IMR-90 (cell line): ENCODE measurements at regions not wholly inside any gene's neighbourhood (a gene's known extent, or its start where the extent isn't known, plus 50 kb on each side); places are given as distances from the start of the nearest gene placed in this dataset.
"Not testable (repeated sequence)": the region's sequence is repeated elsewhere in the genome, so short reads cannot be mapped to it uniquely, and the experiment has no call there.

Experiments used
- ATAC-seq: fragments of 200-7000 bp; cut with Tn5 transposase; 2 replicates; pipeline ENCODE4 v1.9.1; 2020; ENCODE audit warnings: low read depth, mild to moderate bottlenecking, moderate library complexity
- BruUV-seq: library from RNA; stranded (reverse); fragments of 400-500 nt; replicated peaks from 2 replicates; lab custom pipeline; 2021; lab: Mats Ljungman, UMichigan
- CTCF ChIA-PET: fragments of 300-600 bp; formaldehyde crosslinking; extraction: SDS; loops from one replicate; lab custom pipeline; 2021; ENCODE audit warnings: antibody characterized with exemption; lab: Yijun Ruan, JAX
- POLR2A ChIA-PET: fragments of 300-600 bp; sonication (Branson Sonifier 250); formaldehyde crosslinking; loops from one replicate; lab custom pipeline; 2022; ENCODE audit warnings: antibody characterized with exemption; ENCODE audit not compliant: unreplicated experiment; lab: Charles Lee
- DNase-seq: peaks from one replicate; pipeline ENCODE4 v3.0.0; 2013
- H2AFZ ChIP-seq: replicated peaks from 2 replicates; pipeline ENCODE3; 2013; ENCODE audit warnings: low read length, mild to moderate bottlenecking; ENCODE audit not compliant: poor library complexity
- H2AK5ac ChIP-seq: 2 replicates; pipeline ENCODE4 v1.6.1; 2013; ENCODE audit warnings: low read depth, low read length, inconsistent platforms
- H2AK9ac ChIP-seq: replicated peaks from 2 replicates; pipeline ENCODE3; 2013; ENCODE audit warnings: mild to moderate bottlenecking, low read depth, low read length, moderate library complexity; ENCODE audit not compliant: poor library complexity
- H2BK120ac ChIP-seq: 2 replicates; pipeline ENCODE4 v1.6.1; 2013; ENCODE audit warnings: low read depth, low read length, inconsistent platforms
- H2BK15ac ChIP-seq: 3 replicates; pipeline ENCODE4 v1.6.1; 2013; ENCODE audit warnings: low read depth, low read length, inconsistent platforms
- H2BK20ac ChIP-seq: 2 replicates; pipeline ENCODE4 v1.6.1; 2013; ENCODE audit warnings: low read depth, mild to moderate bottlenecking, inconsistent platforms, low read length, moderate library complexity
- H2BK5ac ChIP-seq: 2 replicates; pipeline ENCODE4 v1.6.1; 2013; ENCODE audit warnings: mild to moderate bottlenecking, low read depth, low read length, inconsistent platforms; ENCODE audit not compliant: poor library complexity, severe bottlenecking
- H3K14ac ChIP-seq: replicated peaks from 2 replicates; pipeline ENCODE4 v1.6.1; 2013; ENCODE audit warnings: low read depth, low read length, inconsistent platforms
- H3K18ac ChIP-seq: 2 replicates; pipeline ENCODE4 v1.6.1; 2013; ENCODE audit warnings: low read depth, low read length, control low read depth
- H3K23ac ChIP-seq: 2 replicates; pipeline ENCODE4 v1.6.1; 2013; ENCODE audit warnings: low read depth, low read length, inconsistent platforms
- H3K27ac ChIP-seq: 2 replicates; pipeline ENCODE4 v1.5.1; 2013; ENCODE audit warnings: mild to moderate bottlenecking, control low read depth, low read length; ENCODE audit not compliant: insufficient read depth
- H3K27me3 ChIP-seq: 2 replicates; pipeline ENCODE4 v1.6.1; 2013; ENCODE audit warnings: low read length; ENCODE audit not compliant: control insufficient read depth, insufficient read depth
- H3K36me3 ChIP-seq: 2 replicates; pipeline ENCODE4 v1.6.1; 2013; ENCODE audit warnings: low read length, mixed read lengths; ENCODE audit not compliant: control insufficient read depth, insufficient read depth
- H3K4ac ChIP-seq: 2 replicates; pipeline ENCODE4 v1.6.1; 2013; ENCODE audit warnings: low read depth, low read length, inconsistent platforms
- H3K4me1 ChIP-seq: 2 replicates; pipeline ENCODE4 v1.6.1; 2013; ENCODE audit warnings: low read length, mixed read lengths; ENCODE audit not compliant: control insufficient read depth, insufficient read depth
- H3K4me2 ChIP-seq: 2 replicates; pipeline ENCODE4 v1.6.1; 2013; ENCODE audit warnings: low read depth, mild to moderate bottlenecking, control low read depth, low read length, moderate library complexity
- H3K4me3 ChIP-seq: 2 replicates; pipeline ENCODE4 v1.5.1; 2013; ENCODE audit warnings: low read depth, mild to moderate bottlenecking, control low read depth, low read length, moderate library complexity; ENCODE audit not compliant: insufficient read depth
- H3K56ac ChIP-seq: 2 replicates; pipeline ENCODE4 v1.6.1; 2013; ENCODE audit warnings: low read length, inconsistent platforms; ENCODE audit not compliant: insufficient read depth; ENCODE audit errors: extremely low read depth
- H3K79me1 ChIP-seq, 2 experiments: 2 replicates each; pipeline ENCODE4 v1.6.1; 2013; ENCODE audit warnings: low read length in 2 of 2, inconsistent platforms in 1 of 2, low read depth in 1 of 2
- H3K9ac ChIP-seq: 2 replicates; pipeline ENCODE4 v1.6.1; 2013; ENCODE audit warnings: low read depth, low read length, control low read depth
- H3K9me1 ChIP-seq: 2 replicates; pipeline ENCODE4 v1.6.1; 2013; ENCODE audit warnings: low read length, inconsistent platforms; ENCODE audit not compliant: insufficient read depth
- H3K9me3 ChIP-seq: 2 replicates; pipeline ENCODE4 v1.6.1; 2013; ENCODE audit warnings: low read length; ENCODE audit not compliant: control insufficient read depth, insufficient read depth
- H4K20me1 ChIP-seq: 2 replicates; pipeline ENCODE4 v1.6.1; 2013; ENCODE audit warnings: low read length, inconsistent platforms; ENCODE audit not compliant: insufficient read depth
- H4K5ac ChIP-seq: 2 replicates; pipeline ENCODE4 v1.6.1; 2013; ENCODE audit warnings: mild to moderate bottlenecking, low read depth, low read length, control low read depth
- H4K8ac ChIP-seq, 2 experiments: 2 replicates each; pipeline ENCODE4 v1.6.1; 2013; ENCODE audit warnings: low read depth in 2 of 2, low read length in 2 of 2, control low read depth in 1 of 2, inconsistent platforms in 1 of 2
- H4K91ac ChIP-seq: 2 replicates; pipeline ENCODE4 v1.6.1; 2013; ENCODE audit warnings: low read depth, low read length, inconsistent platforms; ENCODE audit not compliant: insufficient read depth
- BHLHE40 ChIP-seq: fragments of 150-350 bp; IDR thresholded peaks from 2 replicates; pipeline ENCODE4 v1.6.1; 2016; ENCODE audit warnings: mild to moderate bottlenecking, low read depth, low read length
- MAZ ChIP-seq: IDR thresholded peaks from 2 replicates; pipeline ENCODE4 v1.6.1; 2012; ENCODE audit warnings: low read depth, mild to moderate bottlenecking, low read length, improper control_type of control experiment, moderate library complexity, borderline replicate concordance
- RFX5 ChIP-seq: IDR thresholded peaks from 2 replicates; pipeline ENCODE4 v1.8.0; 2012; ENCODE audit warnings: low read depth, mild to moderate bottlenecking, low read length, moderate library complexity
- WGBS, 2 experiments: methylation state at CpG; one replicate each; pipeline versions ENCODE4 v1.1.5 to v1.1.7; 2013; ENCODE audit warnings: missing lambda C conversion rate in 2 of 2; ENCODE audit not compliant: insufficient read length in 1 of 2; ENCODE audit errors: extremely low coverage in 2 of 2; 5-methylcytosine and 5-hydroxymethylcytosine counted together
- dilution Hi-C: fragments of 300-500 bp; cut with HindIII; formaldehyde crosslinking; loops from one replicate; pipeline ENCODE4 v1.14.3; 2018; ENCODE audit warnings: low sequenced_read_pairs; ENCODE audit not compliant: unreplicated experiment
- in situ Hi-C: fragments of 300-500 bp; cut with MboI; formaldehyde crosslinking; loops from 3 replicates; pipeline ENCODE4 v1.14.3; 2019; ENCODE audit warnings: low sequenced_read_pairs, inconsistent platforms, mixed read lengths
- intact Hi-C: fragments of 100-400 bp; cut with micrococcal nuclease; formaldehyde crosslinking; loops from 2 replicates; pipeline ENCODE4 v1.10.0; 2022

GRCh38 chr11:39341461-39341860, 2118.0 kb downstream of the LRRC4C start:
- H2BK15ac ChIP-seq, result no peak overlapping the region
- DNase-seq, result no peak
- peaks cover 26% of the 10 kb centered on the region for H3K9me3 ChIP-seq
- no peaks in the 10 kb centered on the region for H3K27me3 ChIP-seq
- no peaks in the 10 kb centered on the region for H3K9me1 ChIP-seq
- no peak overlapping the region for H3K4ac ChIP-seq
- H3K36me3 ChIP-seq, result no peaks in the 10 kb centered on the region
- H4K5ac ChIP-seq, result no peak overlapping the region
- H2AK9ac ChIP-seq, result no peak overlapping the region
- CTCF ChIA-PET, result no interaction called here
- dilution Hi-C loops (no loop called here), in situ Hi-C loops (no loop called here), intact Hi-C loops (no loop called here)
- H3K79me1 ChIP-seq, result no peaks in the 10 kb centered on the region
- no peak overlapping the region for H3K56ac ChIP-seq
- no peak overlapping the region for H2AK5ac ChIP-seq
- no peak overlapping the region for H3K9ac ChIP-seq
- POLR2A ChIA-PET, result no interaction called here
- no peak overlapping the region for H3K18ac ChIP-seq
- H4K20me1 ChIP-seq, result no peaks in the 10 kb centered on the region
- TF ChIP-seq RFX5, result no peak
- TF ChIP-seq MAZ, result no peak
- TF ChIP-seq BHLHE40, result no peak
- H3K14ac ChIP-seq, result no peak overlapping the region
- no peak overlapping the region for H3K27ac ChIP-seq
- no peak overlapping the region for H4K91ac ChIP-seq
- no TSS peak for BruUV-seq
- H2BK5ac ChIP-seq, result no peak overlapping the region
- no CpG with 5 or more reads among the region's 4 CpGs for WGBS, 2 experiments
- H2BK120ac ChIP-seq, result no peak overlapping the region
- no peak overlapping the region for H2AFZ ChIP-seq
- H3K23ac ChIP-seq, result no peak overlapping the region
- no peak overlapping the region for H3K4me2 ChIP-seq
- no peak overlapping the region for H3K4me3 ChIP-seq
- no peak overlapping the region for H2BK20ac ChIP-seq
- no peak for ATAC-seq
- H3K4me1 ChIP-seq, result no peaks in the 10 kb centered on the region
- no peak overlapping the region for H4K8ac ChIP-seq

- BruUV-seq, H3K4me3 ChIP-seq, H4K8ac ChIP-seq, H3K4ac ChIP-seq, H3K18ac ChIP-seq, H2BK120ac ChIP-seq, H2BK15ac ChIP-seq, H3K14ac ChIP-seq, H3K4me2 ChIP-seq, H2BK5ac ChIP-seq, intact Hi-C loops, H2AFZ ChIP-seq, in situ Hi-C loops, H3K4me1 ChIP-seq, H4K20me1 ChIP-seq, H2AK9ac ChIP-seq, H3K27ac ChIP-seq, POLR2A ChIA-PET, H3K23ac ChIP-seq, dilution Hi-C loops, H4K91ac ChIP-seq, H4K5ac ChIP-seq, H3K9me1 ChIP-seq, H3K9ac ChIP-seq, H3K79me1 ChIP-seq, H3K9me3 ChIP-seq, ATAC-seq, H3K27me3 ChIP-seq, H2BK20ac ChIP-seq, H2AK5ac ChIP-seq, H3K56ac ChIP-seq, CTCF ChIA-PET, H3K36me3 ChIP-seq, DNase-seq: not testable (repeated sequence)
- WGBS, 2 experiments, result 53% methylated on average over 3 of the region's 21 CpGs; no CpG with 5 or more reads in 1 of the 2 experiments
These were observed 2126.4 kb downstream of the LRRC4C start for GRCh38 chr11:39333006-39333405.
